ENCODE measurements at regions not wholly inside any gene's neighbourhood (a gene's known extent, or its start where the extent isn't known, plus 50 kb on each side); places are given as distances from the start of the nearest gene placed in this dataset.

DNA sequence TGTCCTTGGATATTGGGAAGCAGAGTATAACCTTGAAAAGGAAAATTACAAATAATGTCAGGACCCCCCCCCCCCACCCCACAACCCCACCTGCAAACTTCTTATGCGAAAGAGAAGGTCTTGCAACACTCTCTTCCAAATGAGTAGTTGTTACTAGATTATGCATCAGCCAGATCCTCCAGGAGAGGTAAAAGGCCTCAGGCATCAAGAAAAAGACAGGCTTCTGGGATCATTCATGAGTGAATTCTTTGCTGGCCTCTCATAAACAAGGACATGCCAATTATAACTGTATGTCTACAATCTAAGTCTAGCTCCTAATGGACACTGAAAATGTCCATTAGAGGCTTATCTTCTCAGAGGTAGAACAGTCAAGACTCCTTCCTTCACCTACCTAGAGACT, 1443.3 kb downstream of the RAPGEF2 start:
- no peak for TF ChIP-seq POLR2A (IDR thresholded peaks at IDR 0.05)
- TF ChIP-seq, protein P1, sequence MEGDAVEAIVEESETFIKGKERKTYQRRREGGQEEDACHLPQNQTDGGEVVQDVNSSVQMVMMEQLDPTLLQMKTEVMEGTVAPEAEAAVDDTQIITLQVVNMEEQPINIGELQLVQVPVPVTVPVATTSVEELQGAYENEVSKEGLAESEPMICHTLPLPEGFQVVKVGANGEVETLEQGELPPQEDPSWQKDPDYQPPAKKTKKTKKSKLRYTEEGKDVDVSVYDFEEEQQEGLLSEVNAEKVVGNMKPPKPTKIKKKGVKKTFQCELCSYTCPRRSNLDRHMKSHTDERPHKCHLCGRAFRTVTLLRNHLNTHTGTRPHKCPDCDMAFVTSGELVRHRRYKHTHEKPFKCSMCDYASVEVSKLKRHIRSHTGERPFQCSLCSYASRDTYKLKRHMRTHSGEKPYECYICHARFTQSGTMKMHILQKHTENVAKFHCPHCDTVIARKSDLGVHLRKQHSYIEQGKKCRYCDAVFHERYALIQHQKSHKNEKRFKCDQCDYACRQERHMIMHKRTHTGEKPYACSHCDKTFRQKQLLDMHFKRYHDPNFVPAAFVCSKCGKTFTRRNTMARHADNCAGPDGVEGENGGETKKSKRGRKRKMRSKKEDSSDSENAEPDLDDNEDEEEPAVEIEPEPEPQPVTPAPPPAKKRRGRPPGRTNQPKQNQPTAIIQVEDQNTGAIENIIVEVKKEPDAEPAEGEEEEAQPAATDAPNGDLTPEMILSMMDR (IDR thresholded peaks at IDR 0.05), result no peak
